HepG2 (cell line): ENCODE measurements at regions not wholly inside any gene's neighbourhood (a gene's known extent, or its start where the extent isn't known, plus 50 kb on each side); places are given as distances from the start of the nearest gene placed in this dataset.

Experiments used
- ATAC-seq: fragments of 200-7000 bp; cut with Tn5 transposase; 3 replicates; pipeline ENCODE4 v1.9.1; 2020; ENCODE audit warnings: mild to moderate bottlenecking, moderate library complexity
- BruUV-seq: library from RNA; stranded (reverse); fragments of 400-500 nt; replicated peaks from 2 replicates; lab custom pipeline; 2021; lab: Mats Ljungman, UMichigan
- CTCF ChIA-PET: fragments of 300-600 bp; formaldehyde crosslinking; extraction: SDS; loops from one replicate; lab custom pipeline; 2021; ENCODE audit warnings: low total read pairs, inconsistent platforms, low intra/inter-chr PET ratio; lab: Yijun Ruan, JAX
- POLR2A ChIA-PET: fragments of 350-600 bp; sonication (Branson Sonifier 250); formaldehyde crosslinking; loops from one replicate; lab custom pipeline; 2020; ENCODE audit warnings: antibody characterized with exemption, inconsistent platforms; lab: Yijun Ruan, JAX
- DNase-seq: peaks from one replicate; pipeline ENCODE4 v3.0.0-alpha.2; 2015; ENCODE audit warnings: low spot score
- FAIRE-seq: peaks from 3 replicates; lab custom pipeline; 2011; peaks lifted over from hg19 to GRCh38; lab: Jason Lieb, UNC
- H2AFZ ChIP-seq: one replicate; pipeline ENCODE4 v1.6.1; 2011; ENCODE audit warnings: low read length, inconsistent platforms
- H3K27ac ChIP-seq: fragments of 300-600 bp; 3 replicates; pipeline ENCODE4 v1.8.0; 2011; ENCODE audit warnings: mixed run types, mild to moderate bottlenecking, mixed read lengths, low read length, inconsistent platforms; ENCODE audit not compliant: insufficient read depth; ENCODE audit errors: extremely low read length
- H3K27me3 ChIP-seq, 2 experiments: fragments of 200-600 bp in 1 of 2; 2 replicates in 1 of 2; 3 replicates in 1 of 2; pipeline versions ENCODE4 v1.6.0 to v1.8.0; 2011; ENCODE audit warnings: low read length in 2 of 2, mild to moderate bottlenecking in 2 of 2, moderate library complexity in 2 of 2, inconsistent platforms in 1 of 2; ENCODE audit not compliant: insufficient read depth in 2 of 2, control insufficient read depth in 1 of 2
- H3K36me3 ChIP-seq, 2 experiments: fragments of 200-600 bp in 1 of 2; replicated peaks in 1 of 2; 2 replicates in 1 of 2; 3 replicates in 1 of 2; pipeline versions ENCODE4 v1.5.1 to v1.8.0; 2011; ENCODE audit warnings: low read length in 2 of 2, inconsistent platforms in 1 of 2; ENCODE audit not compliant: insufficient read depth in 2 of 2, control insufficient read depth in 1 of 2
- H3K4me1 ChIP-seq: 2 replicates; pipeline ENCODE4 v1.5.1; 2012; ENCODE audit warnings: low read length, inconsistent platforms; ENCODE audit not compliant: insufficient read depth
- H3K4me2 ChIP-seq: 2 replicates; pipeline ENCODE4 v1.6.0; 2011; ENCODE audit warnings: low read depth, low read length, inconsistent platforms
- H3K4me3 ChIP-seq, 3 experiments: fragments of 200-600 bp in 1 of 3; sonication (generic), shearing (Covaris generic) in 1 of 3; replicated peaks in 1 of 3; 2 replicates each; pipeline ENCODE4 v1.5.1; 2011 to 2016; ENCODE audit warnings: low read length in 3 of 3, inconsistent platforms in 2 of 3, low read depth in 2 of 3, mild to moderate bottlenecking in 2 of 3, control low read depth in 1 of 3, mixed read lengths in 1 of 3; ENCODE audit not compliant: insufficient read depth in 1 of 3
- H3K79me2 ChIP-seq: one replicate; pipeline ENCODE4 v1.6.1; 2011; ENCODE audit warnings: low read length, inconsistent platforms; ENCODE audit not compliant: insufficient read depth
- H3K9ac ChIP-seq: 2 replicates; pipeline ENCODE4 v1.6.0; 2011; ENCODE audit warnings: mild to moderate bottlenecking, low read depth, low read length, inconsistent platforms; ENCODE audit not compliant: insufficient read depth
- H3K9me3 ChIP-seq: 2 replicates; pipeline ENCODE4 v1.5.1; 2012; ENCODE audit warnings: mild to moderate bottlenecking, low read length
- H4K20me1 ChIP-seq: 2 replicates; pipeline ENCODE4 v1.6.0; 2011; ENCODE audit warnings: inconsistent platforms, mild to moderate bottlenecking, low read length, moderate library complexity; ENCODE audit not compliant: insufficient read depth
- BHLHE40 ChIP-seq: IDR thresholded peaks from 2 replicates; pipeline ENCODE4 v1.6.1; 2011; ENCODE audit warnings: low read length, improper control_type of control experiment
- CBFB ChIP-seq: sonication (generic); formaldehyde crosslinking; IDR thresholded peaks from 2 replicates; pipeline ENCODE4 v1.4.0; 2020; ENCODE audit warnings: missing genetic modification reagents
- CC2D1A ChIP-seq: sonication (generic); formaldehyde crosslinking; IDR thresholded peaks from 2 replicates; pipeline ENCODE4 v1.8.1; 2023; ENCODE audit warnings: mild to moderate bottlenecking, missing genetic modification reagents
- FOXC1 ChIP-seq: sonication (generic); formaldehyde crosslinking; IDR thresholded peaks from 2 replicates; pipeline ENCODE4 v1.8.0; 2022; ENCODE audit warnings: mild to moderate bottlenecking, missing genetic modification reagents, borderline replicate concordance
- LBX2 ChIP-seq: sonication (generic); formaldehyde crosslinking; IDR thresholded peaks from 2 replicates; pipeline ENCODE4 v1.5.0; 2020; ENCODE audit warnings: missing genetic modification reagents, mild to moderate bottlenecking, borderline replicate concordance
- MTA3 ChIP-seq: sonication (generic); formaldehyde crosslinking; IDR thresholded peaks from 2 replicates; pipeline ENCODE4 v1.4.0; 2020; ENCODE audit warnings: missing genetic modification reagents
- MTERF4 ChIP-seq: sonication (generic); formaldehyde crosslinking; IDR thresholded peaks from 2 replicates; pipeline ENCODE4 v1.8.0; 2023; ENCODE audit warnings: mild to moderate bottlenecking, missing genetic modification reagents
- NFRKB ChIP-seq: fragments of 450-650 bp; IDR thresholded peaks from 2 replicates; pipeline ENCODE4 v1.6.1; 2017
- PRMT3 ChIP-seq: sonication (generic); formaldehyde crosslinking; IDR thresholded peaks from 2 replicates; pipeline ENCODE4 v1.8.1; 2022; ENCODE audit warnings: low read depth, mild to moderate bottlenecking, moderate library complexity, missing genetic modification reagents, borderline replicate concordance
- SMAD3 ChIP-seq: sonication (generic); formaldehyde crosslinking; IDR thresholded peaks from 2 replicates; pipeline ENCODE4 v1.4.0; 2020; ENCODE audit warnings: missing genetic modification reagents
- SP5 ChIP-seq: IDR thresholded peaks from 2 replicates; pipeline ENCODE4 v1.6.1; 2016; ENCODE audit warnings: low read depth, borderline replicate concordance
- SRF ChIP-seq: IDR thresholded peaks from 2 replicates; pipeline ENCODE4 v1.6.1; 2011; ENCODE audit warnings: mild to moderate bottlenecking, low read depth, low read length, moderate library complexity
- ZBTB2 ChIP-seq: sonication (generic); formaldehyde crosslinking; IDR thresholded peaks from 2 replicates; pipeline ENCODE4 v1.8.0; 2022; ENCODE audit warnings: low read depth, missing genetic modification reagents
- ZBTB26 ChIP-seq: IDR thresholded peaks from 2 replicates; pipeline ENCODE4 v1.6.1; 2016; ENCODE audit warnings: missing compliant biosample characterization, missing genetic modification reagents, borderline replicate concordance
- ZKSCAN5 ChIP-seq: sonication (generic); formaldehyde crosslinking; IDR thresholded peaks from 2 replicates; pipeline ENCODE4 v1.5.1; 2020; ENCODE audit warnings: mild to moderate bottlenecking, missing genetic modification reagents
- ZNF260 ChIP-seq: sonication (generic); formaldehyde crosslinking; IDR thresholded peaks from 2 replicates; pipeline ENCODE4 v1.4.0; 2020; ENCODE audit warnings: missing genetic modification reagents, low read depth, mild to moderate bottlenecking, borderline replicate concordance
- ZNF33B ChIP-seq: sonication (generic); formaldehyde crosslinking; IDR thresholded peaks from 2 replicates; pipeline ENCODE4 v1.5.1; 2020; ENCODE audit warnings: mild to moderate bottlenecking, missing genetic modification reagents
- ZNF546 ChIP-seq: sonication (generic); formaldehyde crosslinking; conservative IDR thresholded peaks from 2 replicates; pipeline ENCODE4 v1.8.1; 2023; ENCODE audit warnings: mild to moderate bottlenecking, missing genetic modification reagents
- ZNF674 ChIP-seq: sonication (generic); formaldehyde crosslinking; IDR thresholded peaks from 2 replicates; pipeline ENCODE4 v1.5.0; 2020; ENCODE audit warnings: low read depth, mild to moderate bottlenecking, missing genetic modification reagents
- WGBS: methylation state at CpG from one replicate; pipeline ENCODE4 v1.1.6; 2017; ENCODE audit warnings: low lambda C conversion rate; 5-methylcytosine and 5-hydroxymethylcytosine counted together
- in situ Hi-C: cut with HindIII; loops from 2 replicates; pipeline ENCODE4 v1.10.0; 2017; ENCODE audit warnings: low pct_unique_long_range_greater_than_20kb; ENCODE audit not compliant: extremely low pct_ligation_motif_present
- intact Hi-C: fragments of 100-400 bp; cut with micrococcal nuclease; formaldehyde crosslinking; loops from one replicate; pipeline ENCODE4 v1.10.0; 2022; ENCODE audit not compliant: unreplicated experiment

GRCh38 chr5:114116981-114117380 lies 244.9 kb upstream of the KCNN2 start:
- in situ Hi-C loops, result no loop called here

More at GRCh38 chr5:114116981-114117380, 244.9 kb upstream of the KCNN2 start:
- no TSS peak for BruUV-seq
- Histone ChIP-seq H3K27ac (no peak overlapping the region), H3K9ac (no peak overlapping the region), H3K4me1 (no peaks in the 10 kb centered on the region), H3K79me2 (no peaks in the 10 kb centered on the region), H3K36me3 (no peaks in the 10 kb centered on the region), H3K9me3 (no peaks in the 10 kb centered on the region; the same call in 1 of the 2 replicates), H3K4me3 (no peak overlapping the region), H4K20me1 (no peaks in the 10 kb centered on the region), H3K27me3 (no peaks in the 10 kb centered on the region), H3K4me2 (no peak overlapping the region), H2AFZ (no peak overlapping the region)
- ChIA-PET CTCF (no interaction called here), POLR2A (no interaction called here)
- no peak for ATAC-seq
- no peak for FAIRE-seq
- 1% methylated on average over 4 of the region's 4 CpGs for WGBS
- no peak for TF ChIP-seq MTERF4 (CRISPR knock-in tag)
- TF ChIP-seq BHLHE40, result no peak
- no peak for TF ChIP-seq ZNF260 (CRISPR knock-in tag)
- TF ChIP-seq ZNF546 (CRISPR knock-in tag), result no peak
- no peak for TF ChIP-seq CC2D1A (CRISPR knock-in tag)
- TF ChIP-seq PRMT3 (CRISPR knock-in tag), result no peak
- TF ChIP-seq NFRKB, result no peak
- no peak for TF ChIP-seq ZNF33B (CRISPR knock-in tag)
- no peak for TF ChIP-seq SP5 (CRISPR knock-in tag)
- TF ChIP-seq SRF, result no peak
- TF ChIP-seq CBFB (CRISPR knock-in tag), result no peak
- no peak for TF ChIP-seq ZNF674 (CRISPR knock-in tag)
- TF ChIP-seq ZBTB26 (CRISPR knock-in tag), result no peak
- no peak for TF ChIP-seq FOXC1 (CRISPR knock-in tag)
- TF ChIP-seq MTA3 (CRISPR knock-in tag), result no peak
- no peak for TF ChIP-seq LBX2 (CRISPR knock-in tag)
- no peak for TF ChIP-seq SMAD3 (CRISPR knock-in tag)
- no peak for TF ChIP-seq ZBTB2
- no peak for TF ChIP-seq ZKSCAN5 (CRISPR knock-in tag)
- DNase-seq, result no peak
- intact Hi-C loops, result no loop called here
